Activated CD4-positive, alpha-beta T cell treated with anti-CD3 and anti-CD28 coated beads, Interleukin-2, amount 50 U/mL, for 16 hours (primary cell): ENCODE measurements at regions not wholly inside any gene's neighbourhood (a gene's known extent, or its start where the extent isn't known, plus 50 kb on each side); places are given as distances from the start of the nearest gene placed in this dataset.

Source experiments
- DNase-seq: peaks from one replicate; pipeline ENCODE4 v3.0.0-alpha.2; 2020

DNA sequence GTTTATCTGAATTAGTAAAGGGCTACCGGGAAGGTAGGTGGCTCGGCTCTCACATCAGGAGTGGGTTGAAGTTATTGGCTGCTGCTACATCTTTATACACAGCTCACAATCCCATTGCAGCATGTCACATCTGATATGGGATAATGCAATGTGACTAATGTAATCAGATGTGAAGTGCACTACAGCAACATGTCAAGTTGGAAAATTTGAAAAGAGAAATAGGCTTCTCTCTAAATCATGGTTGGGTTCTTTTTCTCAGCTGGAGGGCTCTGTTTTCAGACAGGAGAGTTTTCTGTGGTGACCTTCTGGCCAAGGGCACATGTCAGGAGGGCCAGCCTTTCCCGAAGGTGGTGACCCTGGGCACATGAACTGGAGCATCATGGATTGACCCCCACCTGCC is 337.5 kb downstream of the HRH4 start:
- DNase-seq = no peak

GRCh38 chr18:24799176-24799575 is 338.7 kb downstream of the HRH4 start:
- no peak for DNase-seq

DNA sequence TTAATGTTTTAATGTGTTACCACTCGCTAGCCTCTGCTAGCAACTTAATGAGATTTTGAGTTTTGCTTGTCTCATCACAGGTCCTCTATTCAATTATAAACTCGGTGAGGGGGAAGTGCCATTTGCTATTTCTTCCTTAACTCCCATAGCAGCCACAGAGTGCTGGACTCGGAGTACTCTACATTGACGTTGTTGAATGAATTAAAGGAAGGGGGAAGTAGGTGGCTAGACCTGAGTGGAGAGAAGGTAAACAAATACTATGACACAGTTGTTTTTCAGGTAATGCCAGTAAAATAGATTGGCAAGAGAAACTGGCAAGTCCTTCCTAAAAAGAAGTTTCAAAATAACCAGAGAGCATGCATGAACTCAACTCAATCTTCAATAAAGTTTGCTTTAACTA is 339.3 kb downstream of the HRH4 start:
- no peak for DNase-seq

DNA sequence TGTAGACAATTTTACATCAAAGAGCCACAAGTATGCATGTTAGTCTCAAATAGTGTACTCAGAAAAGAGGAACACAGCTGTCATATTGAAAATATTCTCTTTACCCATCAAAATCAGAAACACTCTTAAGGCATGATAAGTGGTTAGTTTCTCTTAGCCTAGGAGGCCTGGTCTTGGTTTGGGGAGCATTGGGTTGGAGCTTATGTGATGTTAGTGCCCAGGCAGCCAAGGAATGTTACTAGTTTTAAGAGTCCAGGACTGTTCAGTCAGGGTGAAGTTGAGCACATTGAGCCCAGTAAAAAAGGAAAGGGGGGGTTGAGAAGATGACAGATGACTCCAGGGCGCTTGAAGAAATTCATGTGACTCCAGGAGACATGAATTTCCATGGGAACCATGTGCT is 340.6 kb downstream of the HRH4 start:
- DNase-seq = no peak

DNA sequence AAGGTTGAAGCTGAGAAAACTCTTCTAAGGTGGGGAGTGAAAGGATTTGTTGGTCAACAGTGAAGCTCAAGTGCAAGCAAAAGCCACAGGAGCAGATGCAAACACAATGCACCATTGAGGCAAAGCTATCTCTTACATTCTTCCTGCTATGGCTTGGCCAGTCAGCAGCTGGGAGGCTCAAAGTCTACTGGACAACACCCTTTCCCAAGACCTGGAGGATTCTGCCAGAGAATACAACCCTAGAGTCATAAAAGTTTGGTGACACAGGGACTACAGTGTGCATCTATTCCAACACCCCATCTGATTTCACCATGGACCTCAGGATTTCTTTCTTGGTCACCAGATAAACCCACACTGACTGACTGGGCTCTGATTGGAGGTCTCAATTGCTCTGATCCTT is 342.0 kb downstream of the HRH4 start:
- DNase-seq = no peak

DNA sequence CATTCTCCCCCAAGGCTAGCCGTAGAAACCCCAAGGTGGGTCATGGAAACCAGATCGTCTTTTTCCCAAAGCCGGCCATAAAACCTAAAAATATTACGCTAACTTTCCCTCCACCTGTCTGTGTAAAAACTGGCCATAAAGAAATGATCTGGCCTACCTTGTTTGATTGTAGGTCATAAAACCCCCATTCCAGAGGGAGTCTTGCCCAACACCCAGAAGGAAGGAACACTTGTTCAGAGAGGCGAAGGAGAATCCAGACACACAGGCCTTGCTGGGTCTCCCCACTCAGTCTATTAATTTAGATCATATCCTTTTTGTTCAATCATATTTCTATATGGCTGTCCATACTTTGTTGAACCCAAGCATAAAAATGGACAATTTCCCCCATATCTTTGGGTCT is 344.7 kb downstream of the HRH4 start:
- no peak for DNase-seq

DNA sequence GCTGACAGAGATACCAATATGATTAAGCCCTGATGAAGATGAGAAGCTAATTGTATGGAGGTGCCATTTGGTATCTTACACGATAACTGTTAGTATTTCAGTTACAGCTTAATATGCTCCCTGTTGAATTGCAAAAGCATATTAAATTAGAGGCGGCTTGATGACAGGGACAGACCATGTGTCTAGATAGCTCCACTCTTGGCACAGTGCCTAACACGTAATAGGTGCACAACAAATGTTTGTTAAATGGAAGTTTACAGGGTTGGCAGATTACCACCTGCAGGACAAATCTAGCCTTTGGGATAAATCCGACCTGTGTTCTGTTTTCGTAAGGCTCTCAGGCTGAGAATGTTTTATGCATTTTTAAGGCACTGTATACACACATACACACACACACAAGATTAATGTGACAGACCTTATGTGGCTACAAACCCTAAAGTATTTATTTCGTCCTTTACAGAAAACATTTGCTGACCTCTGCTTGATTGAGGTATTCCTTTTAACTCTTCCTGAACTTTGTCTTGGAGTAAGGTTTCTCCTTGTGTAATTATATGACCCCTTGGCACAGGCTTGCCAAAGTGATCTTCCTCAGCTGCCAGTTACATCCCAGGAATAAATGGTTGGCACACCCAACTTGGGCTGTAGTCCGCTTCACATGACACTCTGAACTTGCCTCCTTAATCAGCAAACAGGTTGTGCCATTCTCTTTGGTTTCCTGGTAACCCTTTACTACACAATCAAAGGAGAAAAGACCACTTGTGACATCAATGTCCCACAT is 348.9 kb downstream of the HRH4 start:
- DNase-seq = no peak

GRCh38 chr18:24810561-24811305 is 350.3 kb downstream of the HRH4 start:
- DNase-seq = no peak

- no peak for DNase-seq
Observed at GRCh38 chr18:24811950-24812681, 351.7 kb downstream of the HRH4 start.

GRCh38 chr18:24814521-24814920 is 354.1 kb downstream of the HRH4 start:
- DNase-seq = no peak

- no peak for DNase-seq
Observed at GRCh38 chr18:24817150-24817549, 356.7 kb downstream of the HRH4 start.

- no peak for DNase-seq
Observed at GRCh38 chr18:24817587-24818371, 357.3 kb downstream of the HRH4 start.

- no peak for DNase-seq
Observed at GRCh38 chr18:24818441-24818840, 358.0 kb downstream of the HRH4 start.

- DNase-seq = no peak
Observed at GRCh38 chr18:24819141-24819890, 358.9 kb downstream of the HRH4 start.

GRCh38 chr18:24825397-24825796 is 365.0 kb downstream of the HRH4 start:
- DNase-seq = no peak

GRCh38 chr18:24826605-24827004 is 366.2 kb downstream of the HRH4 start:
- DNase-seq = no peak

- no peak for DNase-seq
Observed at GRCh38 chr18:24827501-24827900, 367.1 kb downstream of the HRH4 start.

DNA sequence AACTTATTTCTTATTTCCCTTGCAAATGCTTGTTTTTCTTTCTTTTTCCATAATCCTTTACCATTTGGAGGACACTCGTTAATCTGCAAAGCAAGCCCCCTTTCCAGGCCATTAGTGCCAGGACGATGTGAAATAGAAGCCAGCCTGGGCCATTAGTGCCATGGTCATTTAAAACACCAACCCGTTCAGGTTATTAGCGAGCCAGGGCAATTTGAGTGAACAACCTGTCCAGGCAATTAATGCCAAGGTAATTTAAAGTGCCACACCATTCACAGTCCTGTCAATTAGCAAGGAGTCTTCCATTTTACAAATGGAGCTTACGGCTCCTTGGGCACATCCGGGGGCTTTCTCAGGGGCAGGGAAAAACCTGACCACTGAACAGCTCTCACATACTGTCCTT is 370.6 kb downstream of the HRH4 start:
- no peak for DNase-seq

DNA sequence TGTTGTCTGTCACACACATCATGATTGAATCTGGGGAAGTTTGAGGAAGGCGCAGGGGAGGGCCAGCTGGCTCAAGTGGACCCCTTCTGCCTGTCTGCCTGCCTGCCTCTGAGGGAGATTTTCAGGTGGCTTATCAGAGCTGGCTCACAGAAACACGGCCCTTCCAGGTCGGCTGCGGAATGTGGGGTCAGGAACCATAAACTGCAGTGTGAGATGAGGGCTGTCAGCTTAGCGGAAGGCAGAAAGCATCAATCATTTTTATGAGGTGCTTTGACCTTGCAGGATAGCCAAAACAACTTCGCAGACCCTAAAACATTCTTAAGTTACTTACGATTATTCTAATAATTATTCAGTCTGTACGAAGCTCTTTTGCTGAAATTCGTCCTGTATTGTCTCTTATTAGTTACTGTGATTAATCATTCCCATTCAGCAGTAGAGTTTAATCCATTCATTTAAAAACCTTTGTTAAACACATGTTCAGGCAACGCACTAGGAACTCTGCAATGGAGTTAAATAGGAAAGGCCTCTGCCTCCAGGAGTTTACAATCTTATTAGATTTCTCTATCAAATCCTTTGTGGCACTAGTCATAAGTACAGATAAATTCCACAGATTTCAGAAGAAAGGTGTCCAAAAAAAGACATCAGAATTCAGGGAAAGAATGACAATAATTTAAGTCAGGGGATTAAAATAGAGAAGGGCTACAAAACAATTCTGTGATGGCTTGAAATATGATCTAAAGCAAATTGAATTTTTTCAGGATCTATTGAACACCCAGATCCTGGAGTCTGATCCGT is 371.6 kb downstream of the HRH4 start:
- no peak for DNase-seq

DNA sequence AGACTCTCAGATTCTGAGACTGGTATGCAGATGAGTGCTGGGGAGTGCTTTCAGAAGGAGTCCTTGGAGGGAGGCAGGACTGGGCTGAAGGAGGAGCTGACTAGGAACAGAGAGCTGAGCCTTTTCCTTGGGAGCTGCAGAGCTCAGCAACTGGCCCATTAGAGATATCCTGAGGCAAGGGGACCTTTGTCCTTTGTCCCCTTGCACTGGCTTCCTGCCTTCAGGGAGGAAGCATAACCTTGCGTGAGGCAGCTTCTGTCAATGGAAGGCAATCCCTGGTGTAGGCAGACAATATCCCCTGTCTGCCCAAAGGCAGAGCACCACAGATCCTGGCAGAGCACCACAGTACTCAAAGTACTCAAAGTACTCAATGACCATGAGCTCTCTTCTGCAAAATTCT is 375.3 kb downstream of the HRH4 start:
- no peak for DNase-seq

DNA sequence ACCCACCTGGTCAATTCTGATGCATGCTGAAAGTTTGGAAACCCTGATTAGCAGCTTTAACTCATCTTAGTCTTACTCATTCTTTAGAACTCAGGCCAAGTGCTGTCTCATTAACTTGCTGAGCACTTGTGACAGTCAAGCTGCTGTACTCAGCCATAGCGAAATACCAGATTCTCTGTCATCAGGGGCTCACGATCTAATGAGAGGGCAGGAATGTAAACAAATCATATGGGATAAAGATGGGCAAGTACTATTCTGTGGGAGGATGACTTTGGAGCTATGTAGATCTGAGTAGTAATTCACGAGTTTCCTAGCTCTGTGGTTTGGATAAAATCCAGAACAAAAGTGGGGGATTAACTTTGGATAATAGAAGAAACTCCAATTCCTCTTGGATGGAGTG is 376.6 kb downstream of the HRH4 start:
- DNase-seq = no peak
